ENCODE measurements at regions not wholly inside any gene's neighbourhood (a gene's known extent, or its start where the extent isn't known, plus 50 kb on each side); places are given as distances from the start of the nearest gene placed in this dataset.
A peak's percentile ranks its signal among the peaks of the same experiment; 100 is the strongest.

GRCh38 chr4:31045724-31046318, 325.7 kb downstream of the PCDH7 start:
- DNase-seq (ENCODE audit: low read depth in 3 of 3, low spot score in 2 of 3): peak in 1 of 3 donors; percentile 1

- DNase-seq (ENCODE audit: low read depth in 3 of 3, low spot score in 2 of 3): no peak
These were observed 331.0 kb downstream of the PCDH7 start for GRCh38 chr4:31051151-31051550.

GRCh38 chr4:31051565-31051964, 331.4 kb downstream of the PCDH7 start:
- no peak for DNase-seq (ENCODE audit: low read depth in 3 of 3, low spot score in 2 of 3)

- DNase-seq (ENCODE audit: low read depth in 3 of 3, low spot score in 2 of 3): no peak
These were observed 332.4 kb downstream of the PCDH7 start for GRCh38 chr4:31052519-31052918.

GRCh38 chr4:31053451-31053850, 333.3 kb downstream of the PCDH7 start:
- DNase-seq (ENCODE audit: low read depth in 3 of 3, low spot score in 2 of 3): no peak

- no peak for DNase-seq (ENCODE audit: low read depth in 3 of 3, low spot score in 2 of 3)
These were observed 334.1 kb downstream of the PCDH7 start for GRCh38 chr4:31054295-31054694.

- no peak for DNase-seq (ENCODE audit: low read depth in 3 of 3, low spot score in 2 of 3)
These were observed 338.5 kb downstream of the PCDH7 start for GRCh38 chr4:31058656-31059055.

- DNase-seq (ENCODE audit: low read depth in 3 of 3, low spot score in 2 of 3): no peak
These were observed 339.8 kb downstream of the PCDH7 start for GRCh38 chr4:31059753-31060522.

GRCh38 chr4:31065086-31065485, 344.9 kb downstream of the PCDH7 start:
- DNase-seq (ENCODE audit: low read depth in 3 of 3, low spot score in 2 of 3): no peak

GRCh38 chr4:31068257-31069075, 348.3 kb downstream of the PCDH7 start:
- no peak for DNase-seq (ENCODE audit: low read depth in 3 of 3, low spot score in 2 of 3)

- DNase-seq (ENCODE audit: low read depth in 3 of 3, low spot score in 2 of 3): no peak
These were observed 349.0 kb downstream of the PCDH7 start for GRCh38 chr4:31069151-31069550.

GRCh38 chr4:31071508-31072486, 351.6 kb downstream of the PCDH7 start:
- no peak for DNase-seq (ENCODE audit: low read depth in 3 of 3, low spot score in 2 of 3)

- no peak for DNase-seq (ENCODE audit: low read depth in 3 of 3, low spot score in 2 of 3)
These were observed 355.8 kb downstream of the PCDH7 start for GRCh38 chr4:31075969-31076368.

- DNase-seq (ENCODE audit: low read depth in 3 of 3, low spot score in 2 of 3): no peak
These were observed 358.5 kb downstream of the PCDH7 start for GRCh38 chr4:31078661-31079060.

GRCh38 chr4:31080887-31081286, 360.7 kb downstream of the PCDH7 start:
- no peak for DNase-seq (ENCODE audit: low read depth in 3 of 3, low spot score in 2 of 3)

GRCh38 chr4:31081366-31081765, 361.2 kb downstream of the PCDH7 start:
- no peak for DNase-seq (ENCODE audit: low read depth in 3 of 3, low spot score in 2 of 3)

GRCh38 chr4:31083456-31083855, 363.3 kb downstream of the PCDH7 start:
- no peak for DNase-seq (ENCODE audit: low read depth in 3 of 3, low spot score in 2 of 3)

GRCh38 chr4:31084806-31085416, 364.7 kb downstream of the PCDH7 start:
- DNase-seq (ENCODE audit: low read depth in 3 of 3, low spot score in 2 of 3): no peak

GRCh38 chr4:31085689-31086088, 365.5 kb downstream of the PCDH7 start:
- DNase-seq (ENCODE audit: low read depth in 3 of 3, low spot score in 2 of 3): no peak

- DNase-seq (ENCODE audit: low read depth in 3 of 3, low spot score in 2 of 3): no peak
These were observed 366.7 kb downstream of the PCDH7 start for GRCh38 chr4:31086756-31087330.

Measured in right renal cortex interstitium (tissue), 3 donors.